A673 (cell line): ENCODE measurements at regions not wholly inside any gene's neighbourhood (a gene's known extent, or its start where the extent isn't known, plus 50 kb on each side); places are given as distances from the start of the nearest gene placed in this dataset.
"Not testable (repeated sequence)": the region's sequence is repeated elsewhere in the genome, so short reads cannot be mapped to it uniquely, and the experiment has no call there.

Experiments
- BruUV-seq: library from RNA; stranded (reverse); fragments of 400-500 nt; replicated peaks from 2 replicates; lab custom pipeline; 2021; lab: Mats Ljungman, UMichigan
- CTCF ChIA-PET: fragments of 300-600 bp; sonication (Branson Sonifier 250); formaldehyde crosslinking; loops from one replicate; lab custom pipeline; 2022; ENCODE audit warnings: antibody characterized with exemption; lab: Charles Lee
- POLR2A ChIA-PET: fragments of 300-600 bp; sonication (Branson Sonifier 250); formaldehyde crosslinking; loops from one replicate; lab custom pipeline; 2022; ENCODE audit warnings: antibody characterized with exemption; ENCODE audit not compliant: low non-redundant PET; lab: Charles Lee
- DNase-seq: peaks from one replicate; pipeline ENCODE4 v3.0.0-alpha.2; 2015; ENCODE audit warnings: low spot score
- H3K27ac ChIP-seq: fragments of 200-600 bp; sonication (generic); 2 replicates; pipeline ENCODE4 v1.5.1; 2016; ENCODE audit warnings: mixed run types, low read depth, mild to moderate bottlenecking, mixed read lengths, antibody characterized with exemption, low read length; ENCODE audit not compliant: poor library complexity, severe bottlenecking
- H3K27me3 ChIP-seq: fragments of 200-600 bp; sonication (generic); replicated peaks from 2 replicates; pipeline ENCODE4 v1.6.1; 2017; ENCODE audit warnings: mixed run types, low read depth, mild to moderate bottlenecking, mixed read lengths, antibody characterized with exemption, low read length; ENCODE audit not compliant: insufficient read depth, poor library complexity
- H3K36me3 ChIP-seq: fragments of 200-600 bp; sonication (generic); 2 replicates; pipeline ENCODE4 v1.6.1; 2016; ENCODE audit warnings: mixed run types, mild to moderate bottlenecking, mixed read lengths, antibody characterized with exemption, low read length; ENCODE audit not compliant: insufficient read depth, poor library complexity, severe bottlenecking
- H3K4me1 ChIP-seq: fragments of 200-600 bp; sonication (generic); 2 replicates; pipeline ENCODE4 v1.6.1; 2017; ENCODE audit warnings: mixed run types, mild to moderate bottlenecking, mixed read lengths, antibody characterized with exemption, low read length; ENCODE audit not compliant: insufficient read depth, poor library complexity, severe bottlenecking
- H3K4me3 ChIP-seq: fragments of 200-600 bp; sonication (generic); 2 replicates; pipeline ENCODE4 v1.5.1; 2016; ENCODE audit warnings: low read depth, mixed run types, mild to moderate bottlenecking, mixed read lengths, low read length; ENCODE audit not compliant: poor library complexity, severe bottlenecking
- H3K9me3 ChIP-seq: fragments of 200-600 bp; sonication (generic); 2 replicates; pipeline ENCODE4 v1.6.1; 2016; ENCODE audit warnings: mixed run types, low read depth, mild to moderate bottlenecking, mixed read lengths, antibody characterized with exemption, low read length; ENCODE audit not compliant: poor library complexity, severe bottlenecking
- CTCF ChIP-seq: fragments of 300-800, 200-600 bp; sonication (generic); conservative IDR thresholded peaks from 2 replicates; pipeline ENCODE4 v1.5.1; 2017; ENCODE audit warnings: low read depth, mild to moderate bottlenecking, antibody characterized with exemption, low read length, moderate library complexity, mixed read lengths
- EZH2 ChIP-seq: fragments of 200-600 bp; sonication (generic); IDR thresholded peaks from 2 replicates; pipeline ENCODE4 v1.6.1; 2017; ENCODE audit warnings: borderline replicate concordance, low read depth, mild to moderate bottlenecking, mixed read lengths, antibody characterized with exemption, low read length; ENCODE audit not compliant: poor library complexity, severe bottlenecking
- intact Hi-C: fragments of 100-400 bp; cut with micrococcal nuclease; formaldehyde crosslinking; loops from one replicate; pipeline ENCODE4 v1.10.0; 2022; ENCODE audit not compliant: unreplicated experiment

GRCh38 chr9:106177216-106177615 is 482.9 kb downstream of the TMEM38B start:
- Histone ChIP-seq H3K9me3 (peaks cover 17% of the 10 kb centered on the region), H3K27me3 (no peaks in the 10 kb centered on the region), H3K4me1 (no peaks in the 10 kb centered on the region), H3K4me3 (no peak overlapping the region), H3K27ac (no peak overlapping the region), H3K36me3 (no peaks in the 10 kb centered on the region)
- ChIA-PET POLR2A (no interaction called here), CTCF (no interaction called here)
- TF ChIP-seq EZH2 (no peak), CTCF (no peak)
- intact Hi-C loops: no loop called here
- no peak for DNase-seq
- BruUV-seq: no TSS peak

GRCh38 chr9:106179191-106179590 is 484.9 kb downstream of the TMEM38B start:
- Histone ChIP-seq H3K27me3 (no peaks in the 10 kb centered on the region), H3K4me1 (no peaks in the 10 kb centered on the region), H3K9me3 (peaks cover 17% of the 10 kb centered on the region), H3K36me3 (no peaks in the 10 kb centered on the region), H3K4me3 (no peak overlapping the region), H3K27ac (no peak overlapping the region)
- DNase-seq: no peak
- ChIA-PET CTCF (no interaction called here), POLR2A (no interaction called here)
- BruUV-seq: no TSS peak
- intact Hi-C loops: no loop called here
- TF ChIP-seq CTCF (no peak), EZH2 (no peak)

- H3K36me3 ChIP-seq, H3K27me3 ChIP-seq, DNase-seq, H3K27ac ChIP-seq, H3K4me3 ChIP-seq, H3K9me3 ChIP-seq, intact Hi-C loops, CTCF ChIA-PET, POLR2A ChIA-PET, H3K4me1 ChIP-seq, BruUV-seq: not testable (repeated sequence)
Measured at GRCh38 chr9:106203815-106204516, 509.6 kb downstream of the TMEM38B start.

- POLR2A ChIA-PET: no interaction called here
- intact Hi-C loops: no loop called here
- CTCF ChIA-PET: no interaction called here
- Histone ChIP-seq H3K4me3 (no peak overlapping the region), H3K4me1 (no peaks in the 10 kb centered on the region), H3K36me3 (no peaks in the 10 kb centered on the region), H3K27me3 (no peaks in the 10 kb centered on the region), H3K27ac (no peak overlapping the region), H3K9me3 (peaks cover 17% of the 10 kb centered on the region)
- BruUV-seq: no TSS peak
- DNase-seq: no peak
- TF ChIP-seq EZH2: no peak
- TF ChIP-seq CTCF: no peak
Measured at GRCh38 chr9:106207298-106207697, 513.0 kb downstream of the TMEM38B start.
